Umbilical cord (tissue), 1 donor: ENCODE measurements at regions not wholly inside any gene's neighbourhood (a gene's known extent, or its start where the extent isn't known, plus 50 kb on each side); places are given as distances from the start of the nearest gene placed in this dataset.
A peak's percentile ranks its signal among the peaks of the same experiment; 100 is the strongest.
"Not testable (repeated sequence)": the region's sequence is repeated elsewhere in the genome, so short reads cannot be mapped to it uniquely, and the experiment has no call there.

Experiments used
- DNase-seq: peaks from one replicate; pipeline ENCODE4 v3.0.0-alpha.2; 2015; ENCODE audit warnings: low spot score

GRCh38 chr17:53492532-53492931, 330.2 kb upstream of the KIF2B start:
- DNase-seq, result no peak

- DNase-seq, result peak; percentile 13
These were observed 332.2 kb upstream of the KIF2B start for GRCh38 chr17:53490447-53490968.

DNA sequence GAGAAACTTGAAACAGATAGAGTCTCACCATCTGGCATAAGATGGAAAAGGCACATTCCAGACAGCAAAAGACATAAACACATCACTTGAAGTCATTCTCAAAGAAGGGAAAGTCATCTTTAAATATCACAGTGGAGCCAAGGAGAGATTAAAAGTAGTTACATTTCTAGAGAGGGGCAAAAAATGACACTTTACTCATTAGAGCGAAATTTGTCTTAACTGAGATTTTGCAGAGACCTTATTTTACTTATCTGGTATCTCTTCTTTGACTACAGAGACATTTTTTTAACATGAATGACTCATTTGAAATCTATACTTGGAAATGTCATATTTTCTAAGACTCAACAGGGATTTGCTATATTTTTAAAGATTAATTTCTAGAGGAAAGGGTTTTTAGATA, 339.0 kb upstream of the KIF2B start:
- peak; percentile 85 for DNase-seq

DNA sequence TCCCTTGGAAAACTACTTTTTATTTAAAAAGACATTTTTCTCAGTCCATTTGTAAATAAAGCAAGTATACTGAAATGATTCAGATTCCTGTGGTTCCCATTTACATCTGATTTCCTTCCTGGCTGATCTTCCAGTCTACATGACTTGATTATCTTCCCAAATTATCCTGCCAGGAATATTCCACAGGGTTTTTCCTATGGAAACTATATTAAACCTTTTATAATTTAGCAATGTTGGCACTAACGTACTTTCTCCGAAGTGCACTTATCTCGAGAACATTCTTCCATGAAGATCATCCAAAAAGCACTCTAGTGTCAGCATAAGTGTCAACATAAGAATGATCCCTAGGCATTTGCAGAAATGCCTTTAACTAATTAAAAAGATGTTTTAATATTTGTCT, 347.7 kb upstream of the KIF2B start:
- DNase-seq, result no peak

DNA sequence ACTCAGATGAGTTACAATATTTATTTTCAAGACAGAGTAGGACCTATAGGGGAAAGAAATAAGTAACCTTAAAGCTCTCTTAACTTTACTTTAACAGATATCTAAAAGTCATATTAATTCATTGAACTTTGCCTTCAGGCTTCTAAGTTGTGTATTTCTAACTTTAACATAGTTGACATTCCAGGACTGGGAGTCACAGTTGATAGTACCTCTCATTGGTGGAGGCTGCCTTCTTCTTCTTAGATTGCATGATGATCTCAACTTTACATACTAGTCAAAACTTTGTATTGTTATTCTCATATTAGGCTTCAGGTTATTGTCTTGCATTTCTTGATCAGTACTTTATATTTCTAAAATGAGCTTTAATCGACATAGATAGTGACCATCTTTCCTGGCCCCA, 350.1 kb upstream of the KIF2B start:
- DNase-seq, result peak; percentile 13

DNA sequence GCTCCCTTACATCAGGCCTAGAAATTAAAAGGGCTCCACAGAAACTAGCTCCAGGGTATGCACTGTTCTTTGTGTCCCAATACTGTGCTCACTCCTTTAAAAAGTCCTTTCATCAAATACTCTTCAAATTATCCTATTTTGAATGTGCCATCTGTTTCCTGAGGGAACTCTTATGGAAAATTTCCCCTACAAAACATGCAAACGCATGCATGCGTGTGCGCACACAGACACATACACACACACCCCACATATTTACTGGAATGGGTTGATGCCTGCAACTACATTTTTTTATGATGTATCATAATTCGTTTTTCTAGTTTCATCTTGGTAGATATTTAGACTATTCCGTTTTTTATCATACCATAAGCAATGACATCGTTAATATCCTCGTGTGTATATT, 351.2 kb upstream of the KIF2B start:
- DNase-seq, result no peak

- no peak for DNase-seq
These were observed 352.1 kb upstream of the KIF2B start for GRCh38 chr17:53470626-53471025.

DNA sequence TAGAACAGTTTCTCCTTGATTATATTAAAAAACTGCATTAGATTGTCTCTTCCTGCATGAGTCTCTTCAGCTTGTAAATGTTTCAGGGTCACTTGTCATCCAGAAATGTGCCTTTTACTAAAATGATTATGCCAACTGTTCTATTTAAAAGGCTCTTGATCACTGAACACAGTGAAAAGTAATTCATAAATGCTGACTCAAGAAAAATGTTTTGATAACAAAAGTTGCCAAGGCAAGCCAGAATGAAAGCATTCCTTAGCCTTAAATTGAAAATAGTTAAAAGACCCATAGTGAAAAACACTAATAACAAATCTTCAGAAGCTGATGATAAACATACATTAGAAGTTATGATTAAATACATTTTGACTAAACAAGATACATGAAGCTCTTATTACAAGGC, 356.0 kb upstream of the KIF2B start:
- no peak for DNase-seq

GRCh38 chr17:53464396-53464795, 358.3 kb upstream of the KIF2B start:
- not testable (repeated sequence) for DNase-seq

DNA sequence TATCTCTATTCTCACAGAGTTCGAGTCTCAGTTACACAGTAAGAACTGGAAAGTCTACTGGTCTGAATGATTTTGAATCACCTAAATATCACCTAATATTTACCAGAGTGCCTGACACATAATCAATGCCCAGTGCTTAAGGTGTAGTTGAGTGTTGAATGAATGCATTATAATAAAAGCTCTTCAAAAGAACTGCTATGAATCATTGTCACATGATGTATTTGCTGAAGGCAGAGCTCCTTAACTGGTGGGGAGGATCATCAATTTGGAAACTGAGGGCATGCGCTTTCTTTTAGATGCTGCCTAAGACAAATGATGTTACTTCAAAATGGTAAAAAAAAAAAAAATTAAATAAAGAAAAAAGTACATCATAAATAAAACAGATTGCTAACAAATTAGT, 359.4 kb upstream of the KIF2B start:
- DNase-seq, result no peak

- peak; percentile 57 for DNase-seq
These were observed 360.3 kb upstream of the KIF2B start for GRCh38 chr17:53462393-53462811.

- DNase-seq, result not testable (repeated sequence)
These were observed 366.8 kb upstream of the KIF2B start for GRCh38 chr17:53455943-53456342.

DNA sequence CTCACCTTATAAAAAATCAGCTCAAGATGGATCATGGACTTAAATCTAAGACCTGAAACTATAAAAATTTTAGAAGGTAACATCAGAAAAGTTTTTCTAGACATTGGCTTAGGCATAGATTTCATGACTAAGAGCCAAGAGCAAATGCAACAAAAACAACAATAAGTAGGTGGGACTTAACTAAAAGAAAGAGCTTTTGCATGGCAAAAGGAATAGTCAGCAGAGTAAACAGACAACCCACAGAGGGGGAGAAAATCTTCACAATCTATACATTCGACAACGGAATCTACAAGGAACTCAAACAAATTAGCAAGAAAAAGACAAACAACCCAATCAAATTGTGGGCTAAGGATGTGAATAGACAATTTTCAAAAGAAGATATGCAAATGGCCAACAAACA, 368.4 kb upstream of the KIF2B start:
- DNase-seq, result no peak

DNA sequence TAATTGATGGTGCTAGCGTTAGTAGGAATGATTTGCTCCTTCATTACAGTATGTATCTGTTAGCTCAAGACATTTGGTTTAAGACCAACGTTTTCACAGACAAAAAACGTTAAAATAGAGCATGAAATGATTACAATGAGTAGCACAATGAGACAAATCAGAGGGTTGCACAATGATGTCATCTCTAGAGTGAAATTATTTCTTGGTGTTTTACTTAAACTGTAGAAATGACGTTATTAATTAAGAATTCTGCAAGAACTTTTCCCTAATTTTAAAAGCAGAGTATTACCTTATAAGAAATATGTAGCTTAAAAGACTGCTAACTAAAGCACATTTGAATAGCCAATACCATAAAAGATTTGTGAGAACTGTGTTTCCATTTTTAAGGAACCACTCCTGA, 373.4 kb upstream of the KIF2B start:
- no peak for DNase-seq

DNA sequence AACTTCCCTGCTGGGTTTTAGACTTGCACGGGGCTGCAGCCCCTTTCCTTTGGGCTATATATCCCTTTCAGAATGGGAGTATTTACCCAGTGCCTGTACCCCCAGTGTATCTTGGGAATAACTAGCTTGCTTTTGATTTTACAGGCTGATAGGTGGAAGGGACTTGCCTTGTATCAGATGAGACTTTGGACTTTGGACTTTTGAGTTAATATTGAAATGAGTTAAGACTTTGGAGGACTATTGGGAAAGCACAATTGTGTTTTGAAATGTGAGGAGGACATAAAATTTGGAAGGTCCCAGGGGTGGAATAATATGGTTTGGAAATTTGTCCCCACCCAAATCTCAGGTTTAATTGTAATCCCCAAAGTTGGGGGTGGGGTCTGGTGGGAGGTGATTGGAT, 393.8 kb upstream of the KIF2B start:
- no peak for DNase-seq

GRCh38 chr17:53426505-53426904, 396.2 kb upstream of the KIF2B start:
- DNase-seq, result peak; percentile 2

- no peak for DNase-seq
These were observed 402.6 kb upstream of the KIF2B start for GRCh38 chr17:53420035-53420641.

- DNase-seq, result no peak
These were observed 413.1 kb upstream of the KIF2B start for GRCh38 chr17:53409588-53409987.

GRCh38 chr17:53406907-53407306, 415.8 kb upstream of the KIF2B start:
- no peak for DNase-seq

DNA sequence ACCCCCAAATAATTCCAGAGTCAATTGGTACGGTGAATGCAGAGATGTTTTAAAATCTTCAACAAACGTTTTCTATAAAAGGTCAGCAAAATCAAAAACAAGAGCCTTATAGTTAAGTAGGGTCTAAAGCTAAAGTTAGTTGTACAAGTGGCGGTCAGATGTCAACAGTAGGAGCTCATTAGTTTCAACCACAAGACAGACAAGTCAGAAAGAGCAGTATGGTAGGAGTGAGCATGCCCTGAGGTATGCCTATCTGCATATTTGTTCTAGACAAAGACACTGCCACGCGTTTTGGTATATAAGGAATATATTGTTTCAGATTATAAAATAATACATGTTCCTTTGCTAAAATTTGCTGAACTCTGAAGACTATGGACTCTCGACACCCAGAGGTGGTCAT, 431.5 kb upstream of the KIF2B start:
- no peak for DNase-seq

GRCh38 chr17:53390575-53390974, 432.2 kb upstream of the KIF2B start:
- no peak for DNase-seq

DNA sequence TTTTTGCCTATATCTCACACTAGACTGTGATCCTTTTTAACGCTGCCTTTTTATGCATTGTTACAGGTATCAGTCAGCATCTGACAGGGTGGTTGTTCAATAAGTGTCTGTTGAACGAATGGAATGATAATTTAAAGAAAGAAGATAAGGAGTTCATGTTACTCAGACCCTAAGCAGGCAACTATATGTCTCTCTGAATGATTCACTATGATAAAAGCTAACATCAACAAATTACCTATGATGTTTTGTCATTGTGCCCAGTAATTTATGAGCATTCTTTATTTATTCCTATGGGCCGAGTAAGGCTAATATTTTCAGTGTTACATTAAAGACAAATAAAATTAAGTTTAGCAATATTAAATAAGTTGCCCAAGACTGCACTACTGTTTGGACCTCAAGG, 435.0 kb upstream of the KIF2B start:
- DNase-seq, result no peak

DNA sequence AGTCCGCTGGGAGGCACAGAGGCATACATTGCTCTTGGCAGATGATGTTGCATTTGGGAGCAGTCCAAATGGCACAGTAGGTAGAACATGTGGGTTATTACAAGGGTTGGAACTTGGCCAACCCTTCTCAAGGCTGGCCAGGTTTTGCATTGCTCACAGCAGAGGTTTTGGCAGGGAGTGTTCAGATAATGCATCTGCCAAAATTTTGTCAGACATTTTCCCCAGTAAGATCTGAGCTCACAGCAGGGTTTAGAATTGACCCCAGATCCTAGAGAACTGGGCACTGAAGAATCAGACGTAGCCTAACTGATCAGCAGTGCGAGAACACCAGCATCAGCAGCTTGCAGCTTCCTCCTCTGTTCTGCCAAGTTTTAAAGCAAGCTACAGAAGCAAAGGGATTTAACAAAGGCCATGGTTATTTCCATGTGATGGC, 468.8 kb upstream of the KIF2B start:
- peak; percentile 36 for DNase-seq

DNA sequence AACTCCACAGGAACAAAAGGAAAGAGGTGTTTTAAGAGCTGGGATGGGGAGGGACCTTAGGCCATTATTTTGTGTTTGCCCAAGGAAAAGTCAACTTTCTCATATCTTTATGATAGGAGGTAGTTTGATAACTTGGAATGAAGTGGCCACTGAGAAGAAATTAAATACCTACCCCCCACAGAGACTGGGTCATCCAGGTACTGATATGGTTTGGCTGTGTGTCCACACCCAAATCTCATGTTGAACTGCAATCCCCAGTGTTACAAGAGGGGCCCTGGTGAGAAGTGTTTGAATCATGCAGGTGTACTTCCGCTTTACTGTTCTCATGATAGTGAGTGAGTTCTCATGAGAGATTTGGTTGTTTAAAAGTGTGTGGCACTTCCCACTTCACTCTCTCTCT, 477.9 kb upstream of the KIF2B start:
- DNase-seq, result no peak
